Activated CD8-positive, alpha-beta T cell treated with anti-CD3 and anti-CD28 coated beads, Interleukin-2, amount 10 ng/mL, durations not matched to agents 7 days and 5 days (primary cell): ENCODE measurements at regions not wholly inside any gene's neighbourhood (a gene's known extent, or its start where the extent isn't known, plus 50 kb on each side); places are given as distances from the start of the nearest gene placed in this dataset.
"Not testable (repeated sequence)": the region's sequence is repeated elsewhere in the genome, so short reads cannot be mapped to it uniquely, and the experiment has no call there.

Experiments
- ATAC-seq: fragments of 150-1000 bp; cut with Tn5 transposase; one replicate; pipeline ENCODE4 v1.10.0; 2021; ENCODE audit warnings: moderate library complexity
- CTCF ChIA-PET: fragments of 350-600 bp; sonication (Branson Sonifier 250); formaldehyde crosslinking; loops from one replicate; lab custom pipeline; 2021; ENCODE audit warnings: antibody characterized with exemption; lab: Charles Lee
- POLR2A ChIA-PET: fragments of 350-600 bp; sonication (Branson Sonifier 250); formaldehyde crosslinking; loops from one replicate; lab custom pipeline; 2021; ENCODE audit warnings: antibody characterized with exemption; lab: Charles Lee
- DNase-seq: peaks from one replicate; pipeline ENCODE4 v3.0.0-alpha.2; 2020
- H3K27ac Mint-ChIP-seq: one replicate; pipeline ENCODE4 v1.8.0; 2021; ENCODE audit warnings: mild to moderate bottlenecking, mixed read lengths
- H3K27me3 Mint-ChIP-seq: one replicate; pipeline ENCODE4 v1.8.0; 2021; ENCODE audit warnings: low read depth, mixed read lengths
- H3K36me3 Mint-ChIP-seq: one replicate; pipeline ENCODE4 v1.8.0; 2021; ENCODE audit warnings: low read depth, mixed read lengths
- H3K4me1 Mint-ChIP-seq: one replicate; pipeline ENCODE4 v1.8.0; 2021; ENCODE audit warnings: low read depth, mixed read lengths
- H3K4me3 Mint-ChIP-seq: one replicate; pipeline ENCODE4 v1.8.0; 2021; ENCODE audit warnings: mild to moderate bottlenecking, mixed read lengths
- H3K9me3 Mint-ChIP-seq: one replicate; pipeline ENCODE4 v1.8.0; 2022; ENCODE audit warnings: mixed read lengths; ENCODE audit not compliant: insufficient read depth

DNA sequence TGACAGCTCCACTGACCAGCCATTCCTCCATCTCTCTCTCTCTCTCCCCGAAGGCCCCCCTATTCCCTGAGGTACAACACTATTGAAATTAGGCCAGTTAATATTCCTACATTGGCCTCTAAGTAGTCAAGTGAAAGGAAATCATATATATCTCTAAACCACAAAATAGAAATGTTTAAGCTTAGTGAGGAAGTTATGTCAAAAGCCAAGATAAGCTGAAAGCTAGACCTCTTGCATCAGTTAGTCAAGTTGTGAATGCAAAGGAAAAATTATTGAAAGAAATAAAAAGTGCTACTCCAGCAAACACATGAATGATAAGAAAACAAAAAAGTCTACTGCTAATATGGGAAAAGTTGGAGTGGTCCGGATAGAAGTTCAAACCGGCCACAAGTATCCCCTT is 301.3 kb upstream of the RBMS1 start:
- H3K9me3 Mint-ChIP-seq, result no peaks in the 10 kb centered on the region
- POLR2A ChIA-PET, result no interaction called here
- no peaks in the 10 kb centered on the region for H3K36me3 Mint-ChIP-seq
- CTCF ChIA-PET, result no interaction called here
- no peaks in the 10 kb centered on the region for H3K4me1 Mint-ChIP-seq
- DNase-seq, result no peak
- H3K27me3 Mint-ChIP-seq, result no peaks in the 10 kb centered on the region
- H3K4me3 Mint-ChIP-seq, result no peak overlapping the region
- no peak for ATAC-seq
- no peak overlapping the region for H3K27ac Mint-ChIP-seq

DNA sequence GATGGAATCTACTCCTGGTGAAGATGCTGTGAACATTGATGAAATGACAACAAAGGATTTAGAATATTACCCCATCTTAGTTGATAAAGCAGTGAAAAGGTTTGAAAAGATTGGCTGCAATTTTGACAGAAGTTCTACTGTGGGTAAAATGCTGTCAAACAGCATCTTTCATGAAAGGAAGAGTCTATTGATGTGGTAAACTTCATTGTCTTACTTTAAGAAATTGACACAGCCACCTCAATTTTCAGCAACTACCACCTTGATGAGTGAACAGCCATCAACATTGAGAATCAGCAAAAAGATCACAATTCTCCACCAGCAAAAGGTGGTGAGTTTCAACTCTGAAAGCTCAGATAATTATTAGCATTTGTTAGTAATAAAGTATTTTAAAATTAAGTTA is 310.3 kb upstream of the RBMS1 start:
- Mint-ChIP-seq H3K27ac (no peak overlapping the region), H3K27me3 (no peaks in the 10 kb centered on the region), H3K9me3 (no peaks in the 10 kb centered on the region), H3K36me3 (no peaks in the 10 kb centered on the region), H3K4me3 (no peak overlapping the region), H3K4me1 (no peaks in the 10 kb centered on the region)
- ChIA-PET CTCF (no interaction called here), POLR2A (no interaction called here)
- no peak for ATAC-seq
- DNase-seq, result no peak

DNA sequence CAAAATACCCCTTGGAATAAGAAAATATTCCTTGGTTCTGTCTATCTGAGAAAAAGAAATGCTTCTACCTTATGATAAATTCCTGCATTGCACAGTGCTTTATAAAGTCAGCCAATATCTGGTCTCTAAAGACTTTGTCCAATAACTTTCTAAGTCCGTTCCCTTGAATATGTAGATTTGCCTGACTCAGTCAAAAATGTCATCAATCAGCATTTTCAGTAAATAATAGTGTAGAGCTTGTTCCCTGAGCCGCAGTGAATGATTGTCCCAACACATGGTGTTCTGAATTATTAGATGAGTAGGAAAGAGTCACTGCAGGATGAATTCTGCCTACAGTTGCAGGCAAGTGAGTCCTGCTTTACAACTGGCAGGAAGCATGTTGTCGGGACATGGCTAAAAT is 316.8 kb upstream of the RBMS1 start:
- no peak overlapping the region for H3K4me3 Mint-ChIP-seq
- ChIA-PET CTCF (no interaction called here), POLR2A (no interaction called here)
- H3K4me1 Mint-ChIP-seq, result no peaks in the 10 kb centered on the region
- H3K27me3 Mint-ChIP-seq, result peaks cover 6% of the 10 kb centered on the region
- DNase-seq (no peak), ATAC-seq (no peak)
- no peaks in the 10 kb centered on the region for H3K9me3 Mint-ChIP-seq
- H3K36me3 Mint-ChIP-seq, result no peaks in the 10 kb centered on the region
- H3K27ac Mint-ChIP-seq, result no peak overlapping the region

DNA sequence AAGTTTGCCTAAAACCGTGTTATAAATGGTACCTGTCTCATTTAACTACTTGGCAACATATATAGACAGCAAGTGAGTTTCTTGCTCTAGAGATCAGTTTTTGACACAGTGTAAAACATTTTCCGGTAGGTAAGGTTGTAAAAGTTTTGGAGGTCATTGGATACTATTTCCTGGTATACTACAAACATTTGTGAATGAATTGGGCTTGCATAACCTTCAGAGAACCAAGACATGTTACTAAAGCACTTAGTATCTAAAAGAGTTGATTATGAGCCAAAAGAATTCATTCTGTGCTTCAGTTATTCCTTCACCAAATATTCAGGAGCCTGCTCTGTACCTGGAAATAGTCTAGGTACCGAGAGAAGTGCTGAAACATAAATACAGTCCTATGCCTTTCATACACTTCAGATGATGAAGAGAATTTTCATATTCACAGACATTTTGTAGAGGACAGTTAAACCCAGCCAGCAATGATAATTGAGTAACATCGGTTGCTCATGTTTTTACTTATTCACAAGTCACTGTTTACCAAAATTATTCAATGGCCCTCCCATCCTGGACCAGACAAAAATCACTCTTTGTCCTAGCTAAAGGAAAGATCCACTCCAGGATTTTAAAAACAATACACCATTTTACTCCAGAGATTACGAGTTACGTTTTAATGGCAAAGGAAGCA is 319.4 kb upstream of the RBMS1 start:
- POLR2A ChIA-PET, result no interaction called here
- Mint-ChIP-seq H3K36me3 (no peaks in the 10 kb centered on the region), H3K4me3 (no peak overlapping the region), H3K27ac (no peak overlapping the region), H3K9me3 (no peaks in the 10 kb centered on the region), H3K4me1 (no peaks in the 10 kb centered on the region), H3K27me3 (peaks cover 6% of the 10 kb centered on the region)
- DNase-seq, result no peak
- CTCF ChIA-PET, result no interaction called here
- ATAC-seq, result no peak

DNA sequence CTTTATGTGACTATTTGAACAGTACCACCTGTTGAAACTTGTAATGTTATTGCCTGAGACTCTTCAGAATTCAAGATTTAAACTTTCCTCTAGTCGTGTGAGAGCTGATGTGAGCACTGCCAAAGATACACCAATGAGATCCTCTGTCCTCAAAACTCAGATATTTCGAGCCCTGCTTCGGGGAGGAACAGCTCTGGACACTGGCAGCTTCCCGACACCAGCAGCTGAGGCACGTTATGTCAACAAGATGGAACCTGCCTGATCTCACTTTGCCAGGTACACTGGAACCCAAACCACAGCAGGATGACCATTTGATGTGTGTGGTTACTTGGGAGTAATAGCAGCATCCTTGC is 319.9 kb upstream of the RBMS1 start:
- ATAC-seq (no peak), DNase-seq (no peak)
- H3K36me3 Mint-ChIP-seq, result no peaks in the 10 kb centered on the region
- no peaks in the 10 kb centered on the region for H3K4me1 Mint-ChIP-seq
- no peak overlapping the region for H3K4me3 Mint-ChIP-seq
- no peak overlapping the region for H3K27ac Mint-ChIP-seq
- peaks cover 6% of the 10 kb centered on the region for H3K27me3 Mint-ChIP-seq
- H3K9me3 Mint-ChIP-seq, result no peaks in the 10 kb centered on the region
- ChIA-PET POLR2A (no interaction called here), CTCF (no interaction called here)

DNA sequence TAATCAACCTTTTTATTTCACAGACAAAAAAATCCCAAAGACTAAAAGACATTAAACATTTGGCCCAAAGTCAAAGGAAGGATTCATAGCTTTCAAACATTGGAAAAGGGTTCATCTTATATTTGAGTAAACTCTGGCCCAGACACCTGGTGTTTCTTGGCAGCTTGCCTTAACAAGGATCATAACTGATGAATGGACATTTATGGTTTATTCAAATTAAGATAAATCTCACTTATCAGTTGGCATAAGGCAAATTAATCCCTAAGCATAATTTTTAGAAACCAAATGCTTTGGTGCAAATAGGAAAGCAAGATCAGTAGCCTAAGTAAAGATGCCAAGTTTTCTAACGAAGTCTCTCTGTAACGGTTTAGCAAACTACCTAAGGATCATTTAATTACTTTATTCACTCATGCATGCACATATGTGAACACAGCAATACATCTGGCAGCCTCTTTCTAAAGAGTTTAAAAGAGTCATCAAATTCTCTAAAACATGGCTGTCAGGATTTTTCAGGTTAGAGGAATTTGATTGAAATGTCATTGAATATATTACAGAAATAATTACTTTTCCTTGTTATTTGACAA is 323.4 kb upstream of the RBMS1 start:
- Mint-ChIP-seq H3K36me3 (no peaks in the 10 kb centered on the region), H3K27ac (no peak overlapping the region), H3K4me3 (no peak overlapping the region), H3K27me3 (peaks cover 7% of the 10 kb centered on the region), H3K4me1 (no peaks in the 10 kb centered on the region), H3K9me3 (no peaks in the 10 kb centered on the region)
- no peak for ATAC-seq
- POLR2A ChIA-PET, result no interaction called here
- no peak for DNase-seq
- CTCF ChIA-PET, result no interaction called here

DNA sequence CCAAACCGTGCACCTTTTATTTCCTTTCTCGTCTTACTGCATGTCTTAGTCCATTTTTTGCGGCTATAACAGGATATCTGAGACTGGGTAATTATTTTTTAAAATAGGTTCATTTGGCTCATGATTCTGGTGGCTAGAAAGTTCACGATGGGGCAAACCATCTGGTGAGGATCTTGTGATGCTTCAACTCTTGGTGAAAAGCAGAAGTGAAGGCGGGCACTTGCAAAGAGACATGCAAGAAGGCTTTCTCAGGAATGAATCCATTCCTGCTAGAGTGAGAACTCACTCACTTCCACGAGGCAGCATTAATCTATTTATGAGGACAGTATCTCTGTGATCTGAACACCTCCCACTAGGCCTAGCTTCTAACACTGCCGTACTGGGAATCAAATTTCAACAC is 327.1 kb upstream of the RBMS1 start:
- peaks cover 21% of the 10 kb centered on the region for H3K9me3 Mint-ChIP-seq
- H3K27me3 Mint-ChIP-seq, result peaks cover 4% of the 10 kb centered on the region
- no peaks in the 10 kb centered on the region for H3K4me1 Mint-ChIP-seq
- ATAC-seq (no peak), DNase-seq (no peak)
- ChIA-PET POLR2A (no interaction called here), CTCF (no interaction called here)
- H3K36me3 Mint-ChIP-seq, result no peaks in the 10 kb centered on the region
- H3K4me3 Mint-ChIP-seq, result no peak overlapping the region
- H3K27ac Mint-ChIP-seq, result no peak overlapping the region

DNA sequence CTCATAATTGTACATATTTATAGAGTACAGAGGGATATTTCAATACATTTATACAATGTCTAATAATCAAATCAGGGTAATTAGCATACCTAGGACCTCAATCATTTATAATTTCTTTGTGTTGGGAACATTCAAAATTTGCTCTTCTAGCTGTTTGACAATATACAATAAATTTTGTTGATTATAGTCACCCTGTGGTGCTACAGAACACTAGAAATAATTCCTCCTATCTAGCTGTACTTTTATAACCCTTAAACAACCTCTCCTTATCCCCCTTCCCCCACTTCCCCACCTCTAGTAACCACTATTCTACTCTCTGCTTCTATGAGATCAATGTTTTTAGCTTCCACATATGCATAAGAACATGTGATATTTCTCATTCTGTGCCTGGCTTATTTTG is 328.4 kb upstream of the RBMS1 start:
- H3K4me1 Mint-ChIP-seq, result no peaks in the 10 kb centered on the region
- no peak for ATAC-seq
- CTCF ChIA-PET, result no interaction called here
- H3K27ac Mint-ChIP-seq, result no peak overlapping the region
- peaks cover 4% of the 10 kb centered on the region for H3K27me3 Mint-ChIP-seq
- peaks cover 27% of the 10 kb centered on the region for H3K9me3 Mint-ChIP-seq
- POLR2A ChIA-PET, result no interaction called here
- H3K36me3 Mint-ChIP-seq, result no peaks in the 10 kb centered on the region
- DNase-seq, result no peak
- no peak overlapping the region for H3K4me3 Mint-ChIP-seq

DNA sequence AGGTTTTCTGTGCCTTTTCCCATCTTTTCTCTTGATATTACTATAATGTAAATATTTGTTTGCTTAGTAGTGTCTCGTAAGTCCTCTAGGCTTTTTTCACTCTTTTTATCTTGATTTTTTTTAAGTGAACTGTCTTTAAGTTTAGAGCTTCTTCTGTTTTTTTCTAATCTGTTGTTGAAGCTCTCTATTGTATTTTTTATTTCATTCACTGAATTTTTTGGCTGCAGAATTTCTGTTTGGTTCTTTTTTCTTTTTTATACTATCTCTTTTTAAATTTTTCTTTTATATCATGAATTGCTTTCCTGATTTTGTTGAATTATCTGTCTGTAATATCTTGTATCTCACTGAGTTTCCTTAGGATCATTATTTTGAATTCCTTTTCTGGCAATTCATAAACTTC is 331.8 kb upstream of the RBMS1 start:
- ChIA-PET POLR2A (no interaction called here), CTCF (no interaction called here)
- ATAC-seq (no peak), DNase-seq (no peak)
- Mint-ChIP-seq H3K36me3 (no peaks in the 10 kb centered on the region), H3K27me3 (no peaks in the 10 kb centered on the region), H3K4me1 (no peaks in the 10 kb centered on the region), H3K9me3 (peaks cover 27% of the 10 kb centered on the region), H3K4me3 (no peak overlapping the region), H3K27ac (no peak overlapping the region)

DNA sequence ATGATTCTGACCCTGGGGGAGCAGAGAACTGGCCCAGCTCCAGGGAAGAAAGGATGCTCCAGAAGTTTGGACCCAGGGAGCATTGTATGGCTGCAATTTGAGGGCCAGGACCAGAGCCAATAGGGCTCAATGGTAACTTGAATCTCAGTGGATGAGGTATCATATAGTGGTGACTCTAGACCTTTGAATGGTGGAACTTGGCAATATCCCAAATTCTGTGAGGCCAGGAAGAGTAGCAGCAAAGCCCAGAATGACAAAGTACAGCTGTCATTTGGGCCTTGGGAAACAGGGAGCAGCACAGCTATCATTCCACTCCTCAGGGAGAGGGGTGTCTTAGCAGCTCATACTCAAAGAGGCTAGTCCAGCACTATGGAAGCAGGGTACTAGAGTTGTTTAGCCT is 332.9 kb upstream of the RBMS1 start:
- CTCF ChIA-PET, result no interaction called here
- H3K9me3 Mint-ChIP-seq, result peaks cover 27% of the 10 kb centered on the region
- no peak overlapping the region for H3K4me3 Mint-ChIP-seq
- no peaks in the 10 kb centered on the region for H3K27me3 Mint-ChIP-seq
- no peaks in the 10 kb centered on the region for H3K36me3 Mint-ChIP-seq
- DNase-seq, result no peak
- POLR2A ChIA-PET, result no interaction called here
- H3K27ac Mint-ChIP-seq, result no peak overlapping the region
- H3K4me1 Mint-ChIP-seq, result no peaks in the 10 kb centered on the region
- no peak for ATAC-seq

DNA sequence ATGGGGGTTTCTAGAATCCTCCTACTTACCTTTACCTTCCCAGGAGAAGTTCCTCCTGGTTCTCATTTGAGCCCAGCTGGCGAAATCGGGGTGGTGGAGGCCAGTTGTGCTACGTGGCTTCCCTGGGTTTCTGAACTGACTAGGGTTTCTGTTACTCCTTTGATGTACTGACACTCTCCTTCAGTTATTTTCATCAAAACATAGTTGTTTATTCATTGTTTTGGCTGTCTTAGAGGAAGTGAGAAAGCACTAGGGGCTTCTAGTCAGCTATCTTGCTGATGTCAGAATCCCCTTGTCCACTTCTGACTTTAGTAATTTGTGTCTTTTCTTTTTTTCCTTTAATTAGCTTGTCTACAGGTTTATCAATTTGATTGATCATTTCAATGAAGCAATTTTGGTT is 332.2 kb upstream of the TANK start:
- Mint-ChIP-seq H3K9me3 (peaks cover 21% of the 10 kb centered on the region), H3K27me3 (no peaks in the 10 kb centered on the region), H3K27ac (no peak overlapping the region), H3K4me3 (no peak overlapping the region), H3K4me1 (no peaks in the 10 kb centered on the region), H3K36me3 (no peaks in the 10 kb centered on the region)
- ATAC-seq (no peak), DNase-seq (no peak)
- CTCF ChIA-PET, result interaction anchor here (0.8 kb wide), 1 partner anchor 47 kb away, joined by 4 read pairs; no protein-coding TSS in a partner anchor
- POLR2A ChIA-PET, result no interaction called here

DNA sequence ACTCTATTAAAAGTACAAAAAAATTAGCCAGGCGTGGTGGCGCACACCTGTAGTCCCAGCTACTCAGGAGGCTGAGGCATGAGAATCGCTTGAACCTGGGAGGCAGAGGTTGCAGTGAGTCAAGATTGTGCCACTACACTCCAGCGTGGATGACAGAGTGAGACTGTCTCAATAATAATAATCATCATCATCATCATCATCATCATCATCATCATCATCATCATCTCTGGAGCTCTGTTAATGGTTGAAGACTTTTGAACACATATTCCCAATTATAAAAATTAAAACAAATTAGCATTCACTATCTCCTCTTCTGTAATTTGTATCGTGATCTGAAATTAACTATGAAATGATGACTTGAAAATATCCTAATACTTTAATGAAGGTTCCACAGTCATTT is 327.8 kb upstream of the TANK start:
- CTCF ChIA-PET, H3K4me3 Mint-ChIP-seq, POLR2A ChIA-PET, H3K9me3 Mint-ChIP-seq, H3K4me1 Mint-ChIP-seq, H3K27me3 Mint-ChIP-seq, DNase-seq, ATAC-seq, H3K36me3 Mint-ChIP-seq, H3K27ac Mint-ChIP-seq: not testable (repeated sequence)

DNA sequence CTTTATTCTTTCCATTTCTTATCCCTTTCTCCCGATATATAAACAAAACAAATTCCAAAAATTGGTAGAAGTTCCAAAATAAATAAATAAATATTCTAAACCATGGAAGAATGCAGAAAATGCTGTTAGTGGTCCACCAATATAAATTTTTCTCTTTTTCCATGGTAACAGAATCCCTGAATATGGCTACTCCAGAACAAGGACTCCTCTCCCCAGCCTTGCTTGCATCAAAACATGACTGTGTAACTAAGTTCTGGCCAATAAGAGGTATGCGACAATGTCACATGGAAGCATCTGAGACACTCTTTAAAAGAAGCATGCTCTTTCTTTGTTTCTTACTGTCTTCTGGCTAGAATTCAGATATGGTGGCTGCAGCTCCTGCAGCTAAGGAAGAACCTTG is 325.1 kb upstream of the TANK start:
- H3K4me1 Mint-ChIP-seq, result no peaks in the 10 kb centered on the region
- H3K27ac Mint-ChIP-seq, result no peak overlapping the region
- ATAC-seq (no peak), DNase-seq (no peak)
- H3K27me3 Mint-ChIP-seq, result no peaks in the 10 kb centered on the region
- no peaks in the 10 kb centered on the region for H3K36me3 Mint-ChIP-seq
- ChIA-PET CTCF (no interaction called here), POLR2A (no interaction called here)
- no peaks in the 10 kb centered on the region for H3K9me3 Mint-ChIP-seq
- H3K4me3 Mint-ChIP-seq, result no peak overlapping the region
